ENCODE measurements at regions not wholly inside any gene's neighbourhood (a gene's known extent, or its start where the extent isn't known, plus 50 kb on each side); places are given as distances from the start of the nearest gene placed in this dataset.

DNA sequence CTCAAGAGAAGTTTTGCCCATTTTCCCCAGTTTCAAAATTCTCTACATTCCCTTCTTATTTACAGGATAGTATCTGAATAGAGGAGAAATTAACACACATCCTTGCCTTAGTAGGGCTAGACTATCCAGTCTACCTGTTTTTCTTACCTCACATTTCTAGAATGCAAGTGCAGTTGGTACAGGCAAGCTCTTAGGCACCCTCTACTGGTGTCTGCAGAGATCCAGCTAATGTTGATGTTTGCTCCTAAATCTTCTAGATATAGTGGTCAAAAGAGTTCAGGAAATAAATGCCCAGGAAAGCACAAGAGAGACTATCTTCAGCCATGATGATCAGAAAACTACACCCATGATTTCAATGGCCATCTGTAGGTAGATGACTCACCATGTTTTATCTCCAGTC is 205.3 kb downstream of the HTR7 start:
- ATAC-seq: peak in 1 of 2 experiments; percentile 49; a peak in 1 of 6 replicates
- no peaks in the 10 kb centered on the region for H3K9me3 ChIP-seq
- ChIA-PET CTCF (interaction anchor here (1.3 kb wide), 1 partner anchor 504 kb away, joined by 3 read pairs; no protein-coding TSS in a partner anchor), POLR2A (no interaction called here)
- no peak overlapping the region for H3K4me2 ChIP-seq
- DNase-seq (ENCODE audit: low read depth in 1 of 2, low spot score in 1 of 2): peak in 1 of 2 experiments; percentile 17
- TF ChIP-seq CBX8 (IDR thresholded peaks at IDR 0.05) (no peak), RAD21 (conservative IDR thresholded peaks at IDR 0.05 in 1 of 2, IDR thresholded peaks at IDR 0.05 in 1 of 2) (peak; percentile 13 to 36; a peak in 2 of 5 replicates)
- TF ChIP-seq, protein P1, sequence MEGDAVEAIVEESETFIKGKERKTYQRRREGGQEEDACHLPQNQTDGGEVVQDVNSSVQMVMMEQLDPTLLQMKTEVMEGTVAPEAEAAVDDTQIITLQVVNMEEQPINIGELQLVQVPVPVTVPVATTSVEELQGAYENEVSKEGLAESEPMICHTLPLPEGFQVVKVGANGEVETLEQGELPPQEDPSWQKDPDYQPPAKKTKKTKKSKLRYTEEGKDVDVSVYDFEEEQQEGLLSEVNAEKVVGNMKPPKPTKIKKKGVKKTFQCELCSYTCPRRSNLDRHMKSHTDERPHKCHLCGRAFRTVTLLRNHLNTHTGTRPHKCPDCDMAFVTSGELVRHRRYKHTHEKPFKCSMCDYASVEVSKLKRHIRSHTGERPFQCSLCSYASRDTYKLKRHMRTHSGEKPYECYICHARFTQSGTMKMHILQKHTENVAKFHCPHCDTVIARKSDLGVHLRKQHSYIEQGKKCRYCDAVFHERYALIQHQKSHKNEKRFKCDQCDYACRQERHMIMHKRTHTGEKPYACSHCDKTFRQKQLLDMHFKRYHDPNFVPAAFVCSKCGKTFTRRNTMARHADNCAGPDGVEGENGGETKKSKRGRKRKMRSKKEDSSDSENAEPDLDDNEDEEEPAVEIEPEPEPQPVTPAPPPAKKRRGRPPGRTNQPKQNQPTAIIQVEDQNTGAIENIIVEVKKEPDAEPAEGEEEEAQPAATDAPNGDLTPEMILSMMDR (IDR thresholded peaks at IDR 0.05): peak; percentile 12; the same call in 1 of the 3 replicates
- FAIRE-seq: no peak
- no peak overlapping the region for H3K4me3 ChIP-seq
- H3K4me1 ChIP-seq: no peaks in the 10 kb centered on the region
- H3K27ac ChIP-seq: no peak overlapping the region

DNA sequence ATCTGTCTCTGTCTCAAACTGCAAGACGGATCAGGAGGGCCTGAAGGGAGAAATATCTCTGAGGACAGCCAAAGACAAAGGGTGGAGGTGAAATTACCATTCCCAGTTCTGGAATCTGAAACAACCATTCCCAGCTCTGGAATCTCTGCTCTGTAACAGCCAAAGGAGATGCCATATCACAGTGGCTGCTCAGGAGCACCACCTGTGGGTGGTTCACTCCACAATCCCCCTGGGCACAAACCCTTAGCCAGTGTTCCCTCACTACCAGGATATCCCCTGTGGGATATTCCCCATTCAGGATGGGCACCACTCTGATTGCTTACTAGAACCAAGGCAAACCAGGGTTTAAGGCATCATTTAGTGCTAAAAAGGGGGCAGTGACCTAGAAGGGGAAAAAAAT is 199.0 kb downstream of the HTR7 start:
- Histone ChIP-seq H3K4me3 (no peak overlapping the region), H3K4me1 (no peaks in the 10 kb centered on the region), H3K4me2 (no peak overlapping the region), H3K27ac (no peak overlapping the region), H3K9me3 (no peaks in the 10 kb centered on the region)
- no peak for TF ChIP-seq ZNF302 (CRISPR knock-in tag; IDR thresholded peaks at IDR 0.05)
- no peak for TF ChIP-seq HDAC2 (IDR thresholded peaks at IDR 0.05)
- peak; percentile 12 to 21; a peak in 2 of 5 replicates for TF ChIP-seq RAD21 (conservative IDR thresholded peaks at IDR 0.05 in 1 of 2, IDR thresholded peaks at IDR 0.05 in 1 of 2)
- TF ChIP-seq, protein P2, sequence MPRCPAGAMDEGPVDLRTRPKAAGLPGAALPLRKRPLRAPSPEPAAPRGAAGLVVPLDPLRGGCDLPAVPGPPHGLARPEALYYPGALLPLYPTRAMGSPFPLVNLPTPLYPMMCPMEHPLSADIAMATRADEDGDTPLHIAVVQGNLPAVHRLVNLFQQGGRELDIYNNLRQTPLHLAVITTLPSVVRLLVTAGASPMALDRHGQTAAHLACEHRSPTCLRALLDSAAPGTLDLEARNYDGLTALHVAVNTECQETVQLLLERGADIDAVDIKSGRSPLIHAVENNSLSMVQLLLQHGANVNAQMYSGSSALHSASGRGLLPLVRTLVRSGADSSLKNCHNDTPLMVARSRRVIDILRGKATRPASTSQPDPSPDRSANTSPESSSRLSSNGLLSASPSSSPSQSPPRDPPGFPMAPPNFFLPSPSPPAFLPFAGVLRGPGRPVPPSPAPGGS (IDR thresholded peaks at IDR 0.05): no peak
- no peak for TF ChIP-seq EHF (CRISPR knock-in tag; IDR thresholded peaks at IDR 0.05)
- TF ChIP-seq, protein P3, sequence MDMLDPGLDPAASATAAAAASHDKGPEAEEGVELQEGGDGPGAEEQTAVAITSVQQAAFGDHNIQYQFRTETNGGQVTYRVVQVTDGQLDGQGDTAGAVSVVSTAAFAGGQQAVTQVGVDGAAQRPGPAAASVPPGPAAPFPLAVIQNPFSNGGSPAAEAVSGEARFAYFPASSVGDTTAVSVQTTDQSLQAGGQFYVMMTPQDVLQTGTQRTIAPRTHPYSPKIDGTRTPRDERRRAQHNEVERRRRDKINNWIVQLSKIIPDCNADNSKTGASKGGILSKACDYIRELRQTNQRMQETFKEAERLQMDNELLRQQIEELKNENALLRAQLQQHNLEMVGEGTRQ (IDR thresholded peaks at IDR 0.05): no peak
- POLR2A ChIA-PET: no interaction called here
- ATAC-seq (peak in 1 of 2 experiments; percentile 59; a peak in 1 of 6 replicates), FAIRE-seq (no peak), DNase-seq (ENCODE audit: low read depth in 1 of 2, low spot score in 1 of 2) (no peak)
- WGBS (ENCODE audit: missing lambda C conversion rate): 0% methylated on average over 1 of the region's 1 CpG
- CTCF ChIA-PET: interaction anchor here (0.6 to 1.3 kb wide), 2 partner anchors 511 to 861 kb away, joined by 3 read pairs; no protein-coding TSS in a partner anchor

DNA sequence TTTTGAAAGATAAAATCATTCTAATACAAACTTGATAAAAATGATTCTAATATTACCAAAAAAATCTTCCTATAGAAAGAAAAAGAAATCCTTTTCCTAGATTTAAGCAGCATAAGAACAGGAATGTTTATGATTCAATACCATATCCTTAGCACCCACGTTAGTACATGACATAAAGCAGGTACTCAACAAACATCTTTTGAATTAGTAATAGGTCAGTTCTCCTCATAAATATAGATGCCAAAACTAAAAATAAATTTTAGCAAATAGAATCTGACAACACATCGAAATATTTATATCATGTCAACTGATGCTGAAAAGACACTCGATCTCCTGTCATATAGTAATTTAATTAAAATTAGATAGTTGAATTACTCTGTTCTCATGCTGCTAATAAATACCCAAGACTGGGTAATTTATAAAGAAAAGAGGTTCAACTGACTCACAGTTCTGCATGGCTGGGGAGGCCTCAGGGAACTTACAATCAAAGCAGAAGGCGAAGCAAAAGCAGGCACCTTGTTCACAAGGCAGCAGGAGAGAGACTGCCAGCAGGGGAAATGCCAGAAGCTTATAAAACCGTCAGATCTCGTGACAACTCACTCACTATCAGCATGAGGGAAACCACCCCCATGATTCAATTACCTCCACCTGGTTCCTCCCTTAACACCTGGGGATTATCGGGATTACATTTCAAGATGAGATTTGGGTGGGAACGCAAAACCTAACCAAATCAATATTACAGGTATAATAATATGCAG is 191.8 kb downstream of the HTR7 start:
- H3K4me1 ChIP-seq: no peaks in the 10 kb centered on the region
- ATAC-seq (no peak), FAIRE-seq (no peak), DNase-seq (ENCODE audit: low read depth in 1 of 2, low spot score in 1 of 2) (no peak)
- WGBS (ENCODE audit: missing lambda C conversion rate): 23% methylated on average over 8 of the region's 8 CpGs
- no peaks in the 10 kb centered on the region for H3K9me3 ChIP-seq
- CTCF ChIA-PET: no interaction called here
- no peak overlapping the region for H3K27ac ChIP-seq
- TF ChIP-seq KDM1A (IDR thresholded peaks at IDR 0.05; ENCODE audit: low read depth) (no peak), BHLHE40 (IDR thresholded peaks at IDR 0.05; ENCODE audit: low read depth, low read length) (no peak), HOXB5 (CRISPR knock-in tag; IDR thresholded peaks at IDR 0.05) (no peak), RFX5 (IDR thresholded peaks at IDR 0.05) (no peak), TP53 (CRISPR knock-in tag; IDR thresholded peaks at IDR 0.05) (no peak), HDAC2 (IDR thresholded peaks at IDR 0.05) (no peak), FOXS1 (CRISPR knock-in tag; IDR thresholded peaks at IDR 0.05) (no peak), EHMT2 (IDR thresholded peaks at IDR 0.05; ENCODE audit: low read depth) (no peak), SMC3 (IDR thresholded peaks at IDR 0.05) (no peak), FOSL2 (IDR thresholded peaks at IDR 0.05) (no peak), FOSL2 (CRISPR knock-in tag; IDR thresholded peaks at IDR 0.05) (no peak), JUNB (IDR thresholded peaks at IDR 0.05) (no peak), RNF2 (IDR thresholded peaks at IDR 0.05; ENCODE audit: borderline replicate concordance, low read depth) (no peak), HOXA7 (CRISPR knock-in tag; IDR thresholded peaks at IDR 0.05) (no peak), POLR2A (IDR thresholded peaks at IDR 0.05; ENCODE audit: low read length) (no peak), CHD4 (IDR thresholded peaks at IDR 0.05; ENCODE audit: borderline replicate concordance) (no peak), RAD21 (conservative IDR thresholded peaks at IDR 0.05 in 1 of 2, IDR thresholded peaks at IDR 0.05 in 1 of 2) (no peak)
- TF ChIP-seq, protein P4, sequence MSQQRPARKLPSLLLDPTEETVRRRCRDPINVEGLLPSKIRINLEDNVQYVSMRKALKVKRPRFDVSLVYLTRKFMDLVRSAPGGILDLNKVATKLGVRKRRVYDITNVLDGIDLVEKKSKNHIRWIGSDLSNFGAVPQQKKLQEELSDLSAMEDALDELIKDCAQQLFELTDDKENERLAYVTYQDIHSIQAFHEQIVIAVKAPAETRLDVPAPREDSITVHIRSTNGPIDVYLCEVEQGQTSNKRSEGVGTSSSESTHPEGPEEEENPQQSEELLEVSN (IDR thresholded peaks at IDR 0.05; ENCODE audit: borderline replicate concordance, low read depth): no peak
- TF ChIP-seq, protein P5, sequence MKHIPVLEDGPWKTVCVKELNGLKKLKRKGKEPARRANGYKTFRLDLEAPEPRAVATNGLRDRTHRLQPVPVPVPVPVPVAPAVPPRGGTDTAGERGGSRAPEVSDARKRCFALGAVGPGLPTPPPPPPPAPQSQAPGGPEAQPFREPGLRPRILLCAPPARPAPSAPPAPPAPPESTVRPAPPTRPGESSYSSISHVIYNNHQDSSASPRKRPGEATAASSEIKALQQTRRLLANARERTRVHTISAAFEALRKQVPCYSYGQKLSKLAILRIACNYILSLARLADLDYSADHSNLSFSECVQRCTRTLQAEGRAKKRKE (CRISPR knock-in tag; IDR thresholded peaks at IDR 0.05; ENCODE audit: low read depth): no peak
- H3K4me3 ChIP-seq: no peak overlapping the region
- H3K4me2 ChIP-seq: no peak overlapping the region
- POLR2A ChIA-PET: no interaction called here
